MCF 10A (cell line): ENCODE measurements at regions not wholly inside any gene's neighbourhood (a gene's known extent, or its start where the extent isn't known, plus 50 kb on each side); places are given as distances from the start of the nearest gene placed in this dataset.

Source experiments
- BruUV-seq: library from RNA; stranded (reverse); fragments of 400-500 nt; replicated peaks from 2 replicates; lab custom pipeline; 2021; lab: Mats Ljungman, UMichigan
- CTCF ChIA-PET: fragments of 300-600 bp; sonication (Branson Sonifier 250); formaldehyde crosslinking; extraction: SDS; loops from one replicate; lab custom pipeline; 2021; ENCODE audit warnings: antibody characterized with exemption, inconsistent platforms; lab: Yijun Ruan, JAX
- POLR2A ChIA-PET: fragments of 300-600, 350-650 bp; sonication (Branson Sonifier 250); formaldehyde crosslinking; extraction: SDS; loops from one replicate; lab custom pipeline; 2020; ENCODE audit warnings: antibody characterized with exemption, inconsistent platforms; lab: Yijun Ruan, JAX
- DNase-seq: peaks from one replicate; pipeline ENCODE4 v3.0.0-alpha.2; 2018; ENCODE audit not compliant: unreplicated experiment
- H3K27ac Mint-ChIP-seq: one replicate; pipeline ENCODE4 v1.8.0; 2022; ENCODE audit warnings: mild to moderate bottlenecking, low read depth, mixed read lengths; ENCODE audit not compliant: unreplicated experiment
- H3K27me3 Mint-ChIP-seq: one replicate; pipeline ENCODE4 v1.8.0; 2022; ENCODE audit warnings: mixed read lengths; ENCODE audit not compliant: insufficient read depth, unreplicated experiment
- H3K36me3 Mint-ChIP-seq: one replicate; pipeline ENCODE4 v1.8.0; 2022; ENCODE audit warnings: mild to moderate bottlenecking, moderate library complexity, mixed read lengths; ENCODE audit not compliant: insufficient read depth, unreplicated experiment
- H3K4me1 Mint-ChIP-seq: one replicate; pipeline ENCODE4 v1.8.0; 2022; ENCODE audit warnings: mixed read lengths; ENCODE audit not compliant: insufficient read depth, unreplicated experiment
- H3K4me3 Mint-ChIP-seq: one replicate; pipeline ENCODE4 v1.8.0; 2022; ENCODE audit warnings: mild to moderate bottlenecking, moderate library complexity, mixed read lengths; ENCODE audit not compliant: unreplicated experiment
- H3K9me3 Mint-ChIP-seq: one replicate; pipeline ENCODE4 v1.8.0; 2022; ENCODE audit warnings: mixed read lengths; ENCODE audit not compliant: unreplicated experiment
- CTCF ChIP-seq: fragments of 200-600 bp; IDR thresholded peaks from one replicate; pipeline ENCODE4 v1.8.0; 2022; ENCODE audit warnings: antibody characterized with exemption, mild to moderate bottlenecking; ENCODE audit not compliant: unreplicated experiment
- intact Hi-C: fragments of 100-400 bp; cut with micrococcal nuclease; formaldehyde crosslinking; loops from 2 replicates; pipeline ENCODE4 v1.14.1; 2022

GRCh38 chr21:16968436-16968835, 544.4 kb upstream of the CXADR start:
- DNase-seq: no peak
- no peaks in the 10 kb centered on the region for H3K36me3 Mint-ChIP-seq
- no peak for TF ChIP-seq CTCF
- ChIA-PET CTCF (no interaction called here), POLR2A (no interaction called here)
- intact Hi-C loops: no loop called here
- peaks cover 14% of the 10 kb centered on the region for H3K9me3 Mint-ChIP-seq
- no peak overlapping the region for H3K4me3 Mint-ChIP-seq
- BruUV-seq: no TSS peak
- H3K27me3 Mint-ChIP-seq: no peaks in the 10 kb centered on the region
- no peaks in the 10 kb centered on the region for H3K4me1 Mint-ChIP-seq
- no peak overlapping the region for H3K27ac Mint-ChIP-seq

GRCh38 chr21:16969636-16970035, 543.2 kb upstream of the CXADR start:
- TF ChIP-seq CTCF: no peak
- Mint-ChIP-seq H3K4me1 (no peaks in the 10 kb centered on the region), H3K9me3 (peaks cover 14% of the 10 kb centered on the region), H3K36me3 (no peaks in the 10 kb centered on the region), H3K27ac (no peak overlapping the region), H3K27me3 (no peaks in the 10 kb centered on the region), H3K4me3 (no peak overlapping the region)
- no peak for DNase-seq
- intact Hi-C loops: no loop called here
- BruUV-seq: no TSS peak
- POLR2A ChIA-PET: no interaction called here
- CTCF ChIA-PET: no interaction called here

GRCh38 chr21:16974060-16974459, 538.8 kb upstream of the CXADR start:
- Mint-ChIP-seq H3K27me3 (no peaks in the 10 kb centered on the region), H3K27ac (no peak overlapping the region), H3K9me3 (no peaks in the 10 kb centered on the region), H3K4me1 (peaks cover 6% of the 10 kb centered on the region), H3K4me3 (no peak overlapping the region), H3K36me3 (no peaks in the 10 kb centered on the region)
- CTCF ChIA-PET: no interaction called here
- no TSS peak for BruUV-seq
- POLR2A ChIA-PET: no interaction called here
- TF ChIP-seq CTCF: no peak
- intact Hi-C loops: no loop called here
- DNase-seq: no peak

GRCh38 chr21:16976193-16976592, 536.6 kb upstream of the CXADR start:
- no peak overlapping the region for H3K27ac Mint-ChIP-seq
- CTCF ChIA-PET: interaction anchor here (1.0 to 1.1 kb wide), 2 partner anchors 294 to 520 kb away, joined by 3 read pairs; no protein-coding TSS in a partner anchor

More at GRCh38 chr21:16976193-16976592, 536.6 kb upstream of the CXADR start:
- intact Hi-C loops: no loop called here
- no peak overlapping the region for H3K4me3 Mint-ChIP-seq
- no peaks in the 10 kb centered on the region for H3K9me3 Mint-ChIP-seq
- POLR2A ChIA-PET: interaction anchor here (0.7 kb wide), 1 partner anchor 68 kb away, joined by 4 read pairs; no protein-coding TSS in a partner anchor
- DNase-seq: no peak
- H3K27me3 Mint-ChIP-seq: no peaks in the 10 kb centered on the region
- BruUV-seq: no TSS peak
- TF ChIP-seq CTCF: no peak
- H3K36me3 Mint-ChIP-seq: no peaks in the 10 kb centered on the region
- H3K4me1 Mint-ChIP-seq: peaks cover 6% of the 10 kb centered on the region
